ENCODE measurements at regions not wholly inside any gene's neighbourhood (a gene's known extent, or its start where the extent isn't known, plus 50 kb on each side); places are given as distances from the start of the nearest gene placed in this dataset.

GRCh38 chr5:154577416-154577815, 99.4 kb upstream of the HAND1 start:
- TF ChIP-seq ZNF70 (CRISPR knock-in tag; IDR thresholded peaks at IDR 0.05) (no peak), TSHZ2 (CRISPR knock-in tag; IDR thresholded peaks at IDR 0.05) (no peak), ZNF8 (CRISPR knock-in tag; IDR thresholded peaks at IDR 0.05) (no peak), ISL1 (CRISPR knock-in tag; IDR thresholded peaks at IDR 0.05) (no peak), ZNF565 (CRISPR knock-in tag; conservative IDR thresholded peaks at IDR 0.05; ENCODE audit: low read depth) (no peak), PPARA (CRISPR knock-in tag; IDR thresholded peaks at IDR 0.05; ENCODE audit: borderline replicate concordance) (no peak), RARB (CRISPR knock-in tag; IDR thresholded peaks at IDR 0.05) (no peak), BACH2 (CRISPR knock-in tag; IDR thresholded peaks at IDR 0.05; ENCODE audit: borderline replicate concordance) (no peak), CSDC2 (CRISPR knock-in tag; IDR thresholded peaks at IDR 0.05) (no peak), TOX (CRISPR knock-in tag; IDR thresholded peaks at IDR 0.05; ENCODE audit: borderline replicate concordance) (no peak), ESRRG (CRISPR knock-in tag; IDR thresholded peaks at IDR 0.05) (no peak), SNAI2 (CRISPR knock-in tag; IDR thresholded peaks at IDR 0.05) (no peak), OSR1 (CRISPR knock-in tag; IDR thresholded peaks at IDR 0.05) (no peak), ARNTL (CRISPR knock-in tag; IDR thresholded peaks at IDR 0.05; ENCODE audit: borderline replicate concordance, low read depth) (no peak), ZFP30 (CRISPR knock-in tag; IDR thresholded peaks at IDR 0.05) (no peak), ZC3H10 (CRISPR knock-in tag; IDR thresholded peaks at IDR 0.05) (no peak)
- TF ChIP-seq, protein P1, sequence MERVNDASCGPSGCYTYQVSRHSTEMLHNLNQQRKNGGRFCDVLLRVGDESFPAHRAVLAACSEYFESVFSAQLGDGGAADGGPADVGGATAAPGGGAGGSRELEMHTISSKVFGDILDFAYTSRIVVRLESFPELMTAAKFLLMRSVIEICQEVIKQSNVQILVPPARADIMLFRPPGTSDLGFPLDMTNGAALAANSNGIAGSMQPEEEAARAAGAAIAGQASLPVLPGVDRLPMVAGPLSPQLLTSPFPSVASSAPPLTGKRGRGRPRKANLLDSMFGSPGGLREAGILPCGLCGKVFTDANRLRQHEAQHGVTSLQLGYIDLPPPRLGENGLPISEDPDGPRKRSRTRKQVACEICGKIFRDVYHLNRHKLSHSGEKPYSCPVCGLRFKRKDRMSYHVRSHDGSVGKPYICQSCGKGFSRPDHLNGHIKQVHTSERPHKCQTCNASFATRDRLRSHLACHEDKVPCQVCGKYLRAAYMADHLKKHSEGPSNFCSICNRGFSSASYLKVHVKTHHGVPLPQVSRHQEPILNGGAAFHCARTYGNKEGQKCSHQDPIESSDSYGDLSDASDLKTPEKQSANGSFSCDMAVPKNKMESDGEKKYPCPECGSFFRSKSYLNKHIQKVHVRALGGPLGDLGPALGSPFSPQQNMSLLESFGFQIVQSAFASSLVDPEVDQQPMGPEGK (CRISPR knock-in tag; IDR thresholded peaks at IDR 0.05; ENCODE audit: borderline replicate concordance): no peak
- no peak for ATAC-seq

DNA sequence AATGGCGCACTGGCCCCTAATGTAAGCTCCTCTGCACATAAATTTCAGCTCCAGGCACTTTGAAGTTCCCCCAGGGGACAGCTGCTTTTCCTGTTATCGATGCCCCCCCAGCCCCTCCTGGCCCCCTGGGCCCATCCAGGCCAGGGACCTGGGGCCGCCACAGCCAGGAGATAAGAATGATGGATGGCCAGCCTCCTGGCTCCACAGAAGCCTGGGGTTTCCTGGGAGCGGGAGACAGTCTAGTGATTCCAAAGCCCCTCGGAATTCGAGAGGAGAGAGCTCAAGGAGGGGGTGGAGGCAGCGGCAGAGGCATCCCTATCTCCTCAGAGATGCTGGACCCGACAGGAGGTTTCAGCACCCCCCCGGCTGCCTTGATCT, 98.4 kb upstream of the HAND1 start:
- ATAC-seq: no peak
- TF ChIP-seq PPARA (CRISPR knock-in tag; IDR thresholded peaks at IDR 0.05; ENCODE audit: borderline replicate concordance): no peak
- TF ChIP-seq GLIS3 (CRISPR knock-in tag; IDR thresholded peaks at IDR 0.05): no peak
- TF ChIP-seq ZNF8 (CRISPR knock-in tag; IDR thresholded peaks at IDR 0.05): no peak
- no peak for TF ChIP-seq ZFP3 (CRISPR knock-in tag; IDR thresholded peaks at IDR 0.05)
- no peak for TF ChIP-seq ZNF70 (CRISPR knock-in tag; IDR thresholded peaks at IDR 0.05)
- no peak for TF ChIP-seq ARNTL (CRISPR knock-in tag; IDR thresholded peaks at IDR 0.05; ENCODE audit: borderline replicate concordance, low read depth)

GRCh38 chr5:154575546-154576428, 97.8 kb upstream of the HAND1 start:
- no peak for ATAC-seq

More at GRCh38 chr5:154575546-154576428, 97.8 kb upstream of the HAND1 start:
- TF ChIP-seq GLIS3 (CRISPR knock-in tag; IDR thresholded peaks at IDR 0.05) (no peak), TSHZ2 (CRISPR knock-in tag; IDR thresholded peaks at IDR 0.05) (no peak), ZNF565 (CRISPR knock-in tag; conservative IDR thresholded peaks at IDR 0.05; ENCODE audit: low read depth) (no peak), TOX (CRISPR knock-in tag; IDR thresholded peaks at IDR 0.05; ENCODE audit: borderline replicate concordance) (no peak), ZFP3 (CRISPR knock-in tag; IDR thresholded peaks at IDR 0.05) (no peak), POU6F1 (CRISPR knock-in tag; IDR thresholded peaks at IDR 0.05; ENCODE audit: borderline replicate concordance, low read depth) (no peak)
- TF ChIP-seq, protein P2, sequence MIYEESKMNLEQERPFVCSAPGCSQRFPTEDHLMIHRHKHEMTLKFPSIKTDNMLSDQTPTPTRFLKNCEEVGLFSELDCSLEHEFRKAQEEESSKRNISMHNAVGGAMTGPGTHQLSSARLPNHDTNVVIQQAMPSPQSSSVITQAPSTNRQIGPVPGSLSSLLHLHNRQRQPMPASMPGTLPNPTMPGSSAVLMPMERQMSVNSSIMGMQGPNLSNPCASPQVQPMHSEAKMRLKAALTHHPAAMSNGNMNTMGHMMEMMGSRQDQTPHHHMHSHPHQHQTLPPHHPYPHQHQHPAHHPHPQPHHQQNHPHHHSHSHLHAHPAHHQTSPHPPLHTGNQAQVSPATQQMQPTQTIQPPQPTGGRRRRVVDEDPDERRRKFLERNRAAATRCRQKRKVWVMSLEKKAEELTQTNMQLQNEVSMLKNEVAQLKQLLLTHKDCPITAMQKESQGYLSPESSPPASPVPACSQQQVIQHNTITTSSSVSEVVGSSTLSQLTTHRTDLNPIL (CRISPR knock-in tag; IDR thresholded peaks at IDR 0.05; ENCODE audit: low read depth): no peak
- TF ChIP-seq, protein P3, sequence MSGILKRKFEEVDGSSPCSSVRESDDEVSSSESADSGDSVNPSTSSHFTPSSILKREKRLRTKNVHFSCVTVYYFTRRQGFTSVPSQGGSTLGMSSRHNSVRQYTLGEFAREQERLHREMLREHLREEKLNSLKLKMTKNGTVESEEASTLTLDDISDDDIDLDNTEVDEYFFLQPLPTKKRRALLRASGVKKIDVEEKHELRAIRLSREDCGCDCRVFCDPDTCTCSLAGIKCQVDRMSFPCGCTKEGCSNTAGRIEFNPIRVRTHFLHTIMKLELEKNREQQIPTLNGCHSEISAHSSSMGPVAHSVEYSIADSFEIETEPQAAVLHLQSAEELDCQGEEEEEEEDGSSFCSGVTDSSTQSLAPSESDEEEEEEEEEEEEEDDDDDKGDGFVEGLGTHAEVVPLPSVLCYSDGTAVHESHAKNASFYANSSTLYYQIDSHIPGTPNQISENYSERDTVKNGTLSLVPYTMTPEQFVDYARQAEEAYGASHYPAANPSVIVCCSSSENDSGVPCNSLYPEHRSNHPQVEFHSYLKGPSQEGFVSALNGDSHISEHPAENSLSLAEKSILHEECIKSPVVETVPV (CRISPR knock-in tag; IDR thresholded peaks at IDR 0.05): no peak
